Left ventricle myocardium inferior (tissue), 1 donor: ENCODE measurements at regions not wholly inside any gene's neighbourhood (a gene's known extent, or its start where the extent isn't known, plus 50 kb on each side); places are given as distances from the start of the nearest gene placed in this dataset.

Experiments used
- DNase-seq: peaks from one replicate; pipeline ENCODE4 v3.0.0-alpha.2; 2020
- H3K27ac ChIP-seq: fragments of 200-600 bp; replicated peaks from 2 replicates; pipeline ENCODE4 v1.8.0; 2021
- H3K27me3 ChIP-seq: fragments of 200-600 bp; 2 replicates; pipeline ENCODE4 v1.8.0; 2021; ENCODE audit warnings: low read depth
- H3K36me3 ChIP-seq: fragments of 200-600 bp; 2 replicates; pipeline ENCODE4 v1.8.0; 2021
- H3K4me1 ChIP-seq: fragments of 200-600 bp; 2 replicates; pipeline ENCODE4 v1.8.0; 2021
- H3K4me3 ChIP-seq: fragments of 200-600 bp; 2 replicates; pipeline ENCODE4 v1.8.0; 2021; ENCODE audit warnings: mild to moderate bottlenecking, moderate library complexity
- H3K9me3 ChIP-seq: fragments of 200-600 bp; replicated peaks from 2 replicates; pipeline ENCODE4 v1.8.0; 2021
- CTCF ChIP-seq: fragments of 200-600 bp; IDR thresholded peaks from 2 replicates; pipeline ENCODE4 v1.8.0; 2021; ENCODE audit warnings: antibody characterized with exemption, mild to moderate bottlenecking, borderline replicate concordance
- intact Hi-C: fragments of 100-400 bp; cut with micrococcal nuclease; formaldehyde crosslinking; loops from one replicate; pipeline ENCODE4 v1.11.0; 2022
- donor health status: DM: no; HTN: yes; CAD: no; lungs with severe emphysema.

- Histone ChIP-seq H3K27me3 (no peaks in the 10 kb centered on the region), H3K36me3 (no peaks in the 10 kb centered on the region), H3K4me3 (no peak overlapping the region), H3K27ac (no peak overlapping the region), H3K9me3 (peaks cover 10% of the 10 kb centered on the region), H3K4me1 (no peaks in the 10 kb centered on the region)
- intact Hi-C loops = no loop called here
- no peak for DNase-seq
- no peak for TF ChIP-seq CTCF
Observed at GRCh38 chr2:156671706-156672361, 235.7 kb downstream of the GPD2 start.

- intact Hi-C loops = no loop called here
- no peak overlapping the region for H3K4me3 ChIP-seq
- TF ChIP-seq CTCF = no peak
- H3K36me3 ChIP-seq = no peaks in the 10 kb centered on the region
- H3K9me3 ChIP-seq = peaks cover 10% of the 10 kb centered on the region
- H3K4me1 ChIP-seq = no peaks in the 10 kb centered on the region
- H3K27ac ChIP-seq = no peak overlapping the region
- H3K27me3 ChIP-seq = no peaks in the 10 kb centered on the region
- no peak for DNase-seq
Observed at GRCh38 chr2:156672556-156673332, 236.6 kb downstream of the GPD2 start.

- no peaks in the 10 kb centered on the region for H3K27me3 ChIP-seq
- no peaks in the 10 kb centered on the region for H3K4me1 ChIP-seq
- no peak overlapping the region for H3K4me3 ChIP-seq
- no peaks in the 10 kb centered on the region for H3K36me3 ChIP-seq
- H3K27ac ChIP-seq = no peak overlapping the region
- intact Hi-C loops = no loop called here
- peaks cover 5% of the 10 kb centered on the region for H3K9me3 ChIP-seq
- no peak for TF ChIP-seq CTCF
- no peak for DNase-seq
Observed at GRCh38 chr2:156673333-156673615, 237.1 kb downstream of the GPD2 start.

- H3K27me3 ChIP-seq = no peaks in the 10 kb centered on the region
- no peaks in the 10 kb centered on the region for H3K4me1 ChIP-seq
- no peak for TF ChIP-seq CTCF
- H3K27ac ChIP-seq = no peak overlapping the region
- intact Hi-C loops = no loop called here
- DNase-seq = no peak
- no peak overlapping the region for H3K4me3 ChIP-seq
- no peaks in the 10 kb centered on the region for H3K9me3 ChIP-seq
- no peaks in the 10 kb centered on the region for H3K36me3 ChIP-seq
Observed at GRCh38 chr2:156673981-156674380, 237.8 kb downstream of the GPD2 start.

- no peak overlapping the region for H3K4me3 ChIP-seq
- H3K4me1 ChIP-seq = no peaks in the 10 kb centered on the region
- no peak overlapping the region for H3K27ac ChIP-seq
- intact Hi-C loops = no loop called here
- no peak for TF ChIP-seq CTCF
- H3K36me3 ChIP-seq = no peaks in the 10 kb centered on the region
- no peaks in the 10 kb centered on the region for H3K9me3 ChIP-seq
- DNase-seq = no peak
- no peaks in the 10 kb centered on the region for H3K27me3 ChIP-seq
Observed at GRCh38 chr2:156675896-156676295, 239.7 kb downstream of the GPD2 start.
